SW 1271 (cell line): ENCODE measurements at regions not wholly inside any gene's neighbourhood (a gene's known extent, or its start where the extent isn't known, plus 50 kb on each side); places are given as distances from the start of the nearest gene placed in this dataset.

Experiments used
- DNase-seq, 2 experiments: peaks; one replicate each; lab custom pipeline; 2025; lab: John Stamatoyannopoulos, UW

- DNase-seq = no peak
Measured at GRCh38 chr10:47077941-47078340, 166.7 kb downstream of the PTPN20 start.

GRCh38 chr10:47078393-47079203 lies 167.4 kb downstream of the PTPN20 start:
- DNase-seq = no peak

- DNase-seq = no peak
Measured at GRCh38 chr10:47079204-47079580, 168.0 kb downstream of the PTPN20 start.

- DNase-seq = no peak
Measured at GRCh38 chr10:47081264-47081663, 170.0 kb downstream of the PTPN20 start.

- DNase-seq = no peak
Measured at GRCh38 chr10:47082055-47082784, 171.0 kb downstream of the PTPN20 start.

GRCh38 chr10:47087667-47088066 lies 176.4 kb downstream of the PTPN20 start:
- DNase-seq = no peak

- no peak for DNase-seq
Measured at GRCh38 chr10:47088656-47089354, 177.6 kb downstream of the PTPN20 start.

GRCh38 chr10:47090042-47090441 lies 178.8 kb downstream of the PTPN20 start:
- DNase-seq = no peak

GRCh38 chr10:47090903-47091302 lies 179.7 kb downstream of the PTPN20 start:
- DNase-seq = no peak

- no peak for DNase-seq
Measured at GRCh38 chr10:47091421-47091820, 180.2 kb downstream of the PTPN20 start.

- DNase-seq = no peak
Measured at GRCh38 chr10:47092376-47092775, 181.1 kb downstream of the PTPN20 start.

GRCh38 chr10:47092831-47093230 lies 181.6 kb downstream of the PTPN20 start:
- no peak for DNase-seq

GRCh38 chr10:47094126-47094525 lies 182.9 kb downstream of the PTPN20 start:
- DNase-seq = no peak

GRCh38 chr10:47094636-47095035 lies 183.4 kb downstream of the PTPN20 start:
- DNase-seq = no peak

- no peak for DNase-seq
Measured at GRCh38 chr10:47095211-47095610, 184.0 kb downstream of the PTPN20 start.

- no peak for DNase-seq
Measured at GRCh38 chr10:47095848-47096612, 184.8 kb downstream of the PTPN20 start.

- no peak for DNase-seq
Measured at GRCh38 chr10:47098238-47098637, 187.0 kb downstream of the PTPN20 start.

- no peak for DNase-seq
Measured at GRCh38 chr10:47098964-47099363, 187.7 kb downstream of the PTPN20 start.

GRCh38 chr10:47099474-47099873 lies 188.2 kb downstream of the PTPN20 start:
- no peak for DNase-seq

GRCh38 chr10:47101196-47101595 lies 190.0 kb downstream of the PTPN20 start:
- DNase-seq = no peak

- no peak for DNase-seq
Measured at GRCh38 chr10:47101807-47102206, 190.6 kb downstream of the PTPN20 start.

GRCh38 chr10:47104151-47104605 lies 192.9 kb downstream of the PTPN20 start:
- no peak for DNase-seq
